ENCODE measurements at regions not wholly inside any gene's neighbourhood (a gene's known extent, or its start where the extent isn't known, plus 50 kb on each side); places are given as distances from the start of the nearest gene placed in this dataset.

DNA sequence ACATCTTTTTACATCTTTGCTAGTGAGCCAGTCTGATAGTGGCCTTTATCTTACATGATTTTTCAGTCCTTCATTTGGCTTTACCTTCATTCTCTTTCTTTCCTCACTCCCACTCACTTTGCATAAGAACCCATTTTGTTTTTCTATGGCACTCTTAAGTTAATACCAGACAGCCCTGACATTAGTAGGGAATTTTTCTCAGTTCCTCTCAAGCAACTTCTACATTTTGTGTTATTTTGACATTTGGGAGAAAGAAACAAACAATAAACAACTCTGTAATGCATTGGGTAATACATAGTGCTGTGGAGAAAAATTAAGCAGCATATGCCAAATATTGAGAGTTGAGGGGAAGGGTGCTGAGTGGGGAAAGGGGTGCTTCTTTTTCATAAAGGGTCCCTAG is 524.1 kb upstream of the JAG1 start:
- TF ChIP-seq, protein P1, sequence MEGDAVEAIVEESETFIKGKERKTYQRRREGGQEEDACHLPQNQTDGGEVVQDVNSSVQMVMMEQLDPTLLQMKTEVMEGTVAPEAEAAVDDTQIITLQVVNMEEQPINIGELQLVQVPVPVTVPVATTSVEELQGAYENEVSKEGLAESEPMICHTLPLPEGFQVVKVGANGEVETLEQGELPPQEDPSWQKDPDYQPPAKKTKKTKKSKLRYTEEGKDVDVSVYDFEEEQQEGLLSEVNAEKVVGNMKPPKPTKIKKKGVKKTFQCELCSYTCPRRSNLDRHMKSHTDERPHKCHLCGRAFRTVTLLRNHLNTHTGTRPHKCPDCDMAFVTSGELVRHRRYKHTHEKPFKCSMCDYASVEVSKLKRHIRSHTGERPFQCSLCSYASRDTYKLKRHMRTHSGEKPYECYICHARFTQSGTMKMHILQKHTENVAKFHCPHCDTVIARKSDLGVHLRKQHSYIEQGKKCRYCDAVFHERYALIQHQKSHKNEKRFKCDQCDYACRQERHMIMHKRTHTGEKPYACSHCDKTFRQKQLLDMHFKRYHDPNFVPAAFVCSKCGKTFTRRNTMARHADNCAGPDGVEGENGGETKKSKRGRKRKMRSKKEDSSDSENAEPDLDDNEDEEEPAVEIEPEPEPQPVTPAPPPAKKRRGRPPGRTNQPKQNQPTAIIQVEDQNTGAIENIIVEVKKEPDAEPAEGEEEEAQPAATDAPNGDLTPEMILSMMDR (conservative IDR thresholded peaks at IDR 0.05; ENCODE audit: low read depth, low read length) = no peak
- peaks cover 15% of the 10 kb centered on the region for H3K4me1 ChIP-seq (ENCODE audit: low read depth, poor library complexity, severe bottlenecking)
- no peak overlapping the region for H2AFZ ChIP-seq (ENCODE audit: low read depth)
- no peaks in the 10 kb centered on the region for H4K20me1 ChIP-seq (ENCODE audit: insufficient read depth)
- H3K79me2 ChIP-seq (ENCODE audit: insufficient read depth, low read depth) = no peaks in the 10 kb centered on the region
- H3K27ac ChIP-seq = no peak overlapping the region
- H3K9ac ChIP-seq = no peak overlapping the region
- no peak overlapping the region for H3K4me3 ChIP-seq (IDR thresholded peaks at IDR 0.05; ENCODE audit: insufficient read depth, low read depth, low read length)
- no peaks in the 10 kb centered on the region for H3K36me3 ChIP-seq (ENCODE audit: insufficient read depth)
- no peaks in the 10 kb centered on the region for H3K27me3 ChIP-seq (ENCODE audit: insufficient read depth, low read depth)
- H3K4me2 ChIP-seq = no peak overlapping the region

DNA sequence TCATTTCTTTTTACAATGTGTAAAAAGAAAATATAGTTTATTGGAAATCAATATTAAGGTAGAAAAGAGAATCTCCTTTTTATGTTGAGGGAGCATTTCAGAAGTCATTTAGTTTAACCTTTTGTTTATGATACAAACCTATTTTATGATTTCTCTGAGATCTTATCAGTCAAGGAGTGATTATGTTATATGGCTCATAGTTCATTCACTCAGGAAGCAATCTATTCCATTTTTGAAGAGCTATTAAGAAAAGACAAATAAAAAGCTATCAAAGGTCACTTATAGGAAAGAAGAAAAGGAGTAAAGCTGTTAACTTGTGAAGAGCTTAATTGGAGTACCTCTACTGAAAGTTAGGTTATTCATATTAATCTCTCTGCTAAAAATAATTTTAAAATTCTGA is 526.6 kb upstream of the JAG1 start:
- Histone ChIP-seq H3K4me3 (IDR thresholded peaks at IDR 0.05; ENCODE audit: insufficient read depth, low read depth, low read length) (no peak overlapping the region), H3K4me1 (ENCODE audit: low read depth, poor library complexity, severe bottlenecking) (peaks cover 15% of the 10 kb centered on the region), H3K36me3 (ENCODE audit: insufficient read depth) (no peaks in the 10 kb centered on the region), H3K4me2 (no peak overlapping the region), H3K27ac (no peak overlapping the region), H4K20me1 (ENCODE audit: insufficient read depth) (no peaks in the 10 kb centered on the region), H3K9ac (no peak overlapping the region), H2AFZ (ENCODE audit: low read depth) (no peak overlapping the region), H3K79me2 (ENCODE audit: insufficient read depth, low read depth) (no peaks in the 10 kb centered on the region), H3K27me3 (ENCODE audit: insufficient read depth, low read depth) (no peaks in the 10 kb centered on the region)
- TF ChIP-seq, protein P1 (conservative IDR thresholded peaks at IDR 0.05; ENCODE audit: low read depth, low read length) = no peak

DNA sequence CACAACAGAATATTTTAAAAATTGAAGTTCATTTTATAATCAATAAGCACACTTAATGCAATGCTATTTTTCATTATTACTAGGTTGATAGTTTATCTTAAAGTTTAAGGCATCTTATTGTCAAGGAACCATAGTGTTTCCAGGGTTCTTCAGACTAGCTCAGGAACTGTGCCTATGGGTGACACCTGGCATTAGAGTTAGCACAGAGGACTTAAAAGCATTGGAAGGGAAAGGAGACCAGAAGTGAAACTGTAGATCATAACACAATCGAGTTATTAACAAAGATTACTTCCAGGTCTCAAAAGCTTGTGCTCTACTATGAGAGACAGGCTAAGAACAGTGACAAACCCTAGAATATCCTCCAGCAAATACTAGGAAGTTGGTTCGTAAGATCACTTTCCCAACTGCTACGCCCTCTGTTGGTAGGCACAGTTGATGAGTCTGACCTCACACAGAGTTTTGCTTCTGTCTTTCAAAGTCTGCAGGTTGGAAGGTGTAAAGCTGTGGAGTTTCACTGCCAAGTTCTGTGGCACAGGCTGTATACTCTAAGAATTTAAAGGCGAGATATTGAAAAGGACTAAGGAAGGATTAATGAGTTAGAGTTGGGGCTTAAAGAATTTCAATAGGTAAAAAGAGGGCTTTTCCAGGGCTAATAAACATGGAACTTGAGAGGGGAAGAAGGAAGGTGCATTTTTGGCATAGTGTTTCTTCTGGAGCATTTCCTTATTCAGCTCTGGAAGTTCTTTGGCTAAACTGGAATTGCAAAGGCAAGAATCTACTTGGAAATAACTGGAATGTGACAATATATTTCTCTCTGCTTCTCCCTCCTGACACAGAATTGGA is 531.3 kb upstream of the JAG1 start:
- Histone ChIP-seq H3K27ac (no peak overlapping the region), H3K27me3 (ENCODE audit: insufficient read depth, low read depth) (no peaks in the 10 kb centered on the region), H2AFZ (ENCODE audit: low read depth) (no peak overlapping the region; the same call in 1 of the 2 replicates), H3K9ac (no peak overlapping the region), H3K4me3 (IDR thresholded peaks at IDR 0.05; ENCODE audit: insufficient read depth, low read depth, low read length) (no peak overlapping the region), H3K4me2 (no peak overlapping the region), H4K20me1 (ENCODE audit: insufficient read depth) (no peaks in the 10 kb centered on the region), H3K36me3 (ENCODE audit: insufficient read depth) (no peaks in the 10 kb centered on the region), H3K4me1 (ENCODE audit: low read depth, poor library complexity, severe bottlenecking) (peaks cover 1% of the 10 kb centered on the region), H3K79me2 (ENCODE audit: insufficient read depth, low read depth) (no peaks in the 10 kb centered on the region)
- TF ChIP-seq, protein P1 (conservative IDR thresholded peaks at IDR 0.05; ENCODE audit: low read depth, low read length) = peak; percentile 70

DNA sequence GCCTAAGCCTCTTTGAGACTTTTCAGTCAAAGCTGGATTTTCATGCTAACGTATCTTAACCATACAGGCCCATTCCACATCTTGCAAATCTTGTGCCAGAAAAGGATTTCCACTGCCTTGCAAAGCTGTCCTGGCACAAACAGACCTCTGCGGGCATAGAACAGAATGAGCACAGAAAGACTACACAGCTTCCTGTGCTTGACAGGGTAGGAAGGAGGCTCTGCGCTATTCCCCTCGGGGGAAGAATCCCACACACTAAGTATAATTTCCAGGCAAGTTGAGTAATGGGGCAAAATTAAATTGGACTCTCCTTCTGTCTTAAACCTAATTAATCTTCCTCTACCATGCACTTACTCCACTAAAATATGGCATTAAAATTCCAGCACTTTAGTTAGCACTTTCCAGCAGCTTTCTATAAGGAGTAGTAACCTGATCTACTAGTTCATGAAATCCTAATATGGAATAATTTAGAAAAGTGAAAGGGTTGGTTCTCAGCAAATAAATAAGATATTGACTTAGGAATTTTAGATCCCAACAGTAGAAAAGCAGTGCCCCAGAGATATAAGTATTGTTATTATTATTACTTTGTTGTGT is 532.1 kb upstream of the JAG1 start:
- Histone ChIP-seq H3K27me3 (ENCODE audit: insufficient read depth, low read depth) (no peaks in the 10 kb centered on the region), H3K9ac (no peak overlapping the region), H3K36me3 (ENCODE audit: insufficient read depth) (no peaks in the 10 kb centered on the region), H3K79me2 (ENCODE audit: insufficient read depth, low read depth) (no peaks in the 10 kb centered on the region), H3K4me3 (IDR thresholded peaks at IDR 0.05; ENCODE audit: insufficient read depth, low read depth, low read length) (no peak overlapping the region), H3K27ac (no peak overlapping the region), H4K20me1 (ENCODE audit: insufficient read depth) (no peaks in the 10 kb centered on the region), H3K4me2 (no peak overlapping the region), H2AFZ (ENCODE audit: low read depth) (no peak overlapping the region), H3K4me1 (ENCODE audit: low read depth, poor library complexity, severe bottlenecking) (no peaks in the 10 kb centered on the region)
- TF ChIP-seq, protein P1 (conservative IDR thresholded peaks at IDR 0.05; ENCODE audit: low read depth, low read length) = no peak

All from KMS-11 (cell line).